ENCODE measurements at regions not wholly inside any gene's neighbourhood (a gene's known extent, or its start where the extent isn't known, plus 50 kb on each side); places are given as distances from the start of the nearest gene placed in this dataset.

DNA sequence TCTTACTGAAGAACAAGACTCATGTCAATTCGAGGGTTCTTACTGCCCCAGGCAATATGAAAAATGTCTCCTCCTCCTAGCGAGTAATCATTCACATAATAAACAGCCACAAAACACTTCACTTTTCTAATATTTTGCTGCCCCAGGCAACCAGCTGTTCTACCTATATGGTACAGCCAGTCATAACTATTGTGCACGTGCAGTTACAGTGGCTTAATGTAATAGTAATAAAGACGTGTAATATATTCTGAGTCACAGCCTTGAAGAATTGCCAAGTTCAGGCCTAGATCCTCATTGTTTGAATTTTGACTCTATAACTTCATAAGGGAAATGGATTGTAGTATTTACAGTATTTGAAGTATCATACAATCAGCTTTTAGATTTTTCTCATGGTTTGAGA lies 1250.0 kb upstream of the GBE1 start:
- TF ChIP-seq, protein P1, sequence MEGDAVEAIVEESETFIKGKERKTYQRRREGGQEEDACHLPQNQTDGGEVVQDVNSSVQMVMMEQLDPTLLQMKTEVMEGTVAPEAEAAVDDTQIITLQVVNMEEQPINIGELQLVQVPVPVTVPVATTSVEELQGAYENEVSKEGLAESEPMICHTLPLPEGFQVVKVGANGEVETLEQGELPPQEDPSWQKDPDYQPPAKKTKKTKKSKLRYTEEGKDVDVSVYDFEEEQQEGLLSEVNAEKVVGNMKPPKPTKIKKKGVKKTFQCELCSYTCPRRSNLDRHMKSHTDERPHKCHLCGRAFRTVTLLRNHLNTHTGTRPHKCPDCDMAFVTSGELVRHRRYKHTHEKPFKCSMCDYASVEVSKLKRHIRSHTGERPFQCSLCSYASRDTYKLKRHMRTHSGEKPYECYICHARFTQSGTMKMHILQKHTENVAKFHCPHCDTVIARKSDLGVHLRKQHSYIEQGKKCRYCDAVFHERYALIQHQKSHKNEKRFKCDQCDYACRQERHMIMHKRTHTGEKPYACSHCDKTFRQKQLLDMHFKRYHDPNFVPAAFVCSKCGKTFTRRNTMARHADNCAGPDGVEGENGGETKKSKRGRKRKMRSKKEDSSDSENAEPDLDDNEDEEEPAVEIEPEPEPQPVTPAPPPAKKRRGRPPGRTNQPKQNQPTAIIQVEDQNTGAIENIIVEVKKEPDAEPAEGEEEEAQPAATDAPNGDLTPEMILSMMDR (IDR thresholded peaks at IDR 0.05): no peak
- TF ChIP-seq POLR2A (IDR thresholded peaks at IDR 0.05): no peak

All from heart left ventricle (tissue), 13 donors.